ENCODE measurements at regions not wholly inside any gene's neighbourhood (a gene's known extent, or its start where the extent isn't known, plus 50 kb on each side); places are given as distances from the start of the nearest gene placed in this dataset.

GRCh38 chr16:54340531-54340930 lies 53.9 kb upstream of the IRX3 start:
- peaks cover 17% of the 10 kb centered on the region for H3K27me3 ChIP-seq (ENCODE audit: low read depth)
- no peaks in the 10 kb centered on the region for H3K36me3 ChIP-seq
- TF ChIP-seq CTCF (IDR thresholded peaks at IDR 0.05; ENCODE audit: borderline replicate concordance): no peak
- H3K4me1 ChIP-seq: no peaks in the 10 kb centered on the region
- intact Hi-C loops (cut with micrococcal nuclease): no loop called here
- H3K4me3 ChIP-seq: no peak overlapping the region
- no peak overlapping the region for H3K27ac ChIP-seq (replicated peaks)
- DNase-seq: no peak
- H3K9me3 ChIP-seq (replicated peaks): no peaks in the 10 kb centered on the region

GRCh38 chr16:54336631-54337204 lies 50.1 kb upstream of the IRX3 start:
- H3K4me1 ChIP-seq: no peaks in the 10 kb centered on the region
- H3K27ac ChIP-seq (replicated peaks): no peak overlapping the region
- intact Hi-C loops (cut with micrococcal nuclease): no loop called here
- TF ChIP-seq CTCF (IDR thresholded peaks at IDR 0.05; ENCODE audit: borderline replicate concordance): no peak
- DNase-seq: no peak
- H3K9me3 ChIP-seq (replicated peaks): no peaks in the 10 kb centered on the region
- no peaks in the 10 kb centered on the region for H3K36me3 ChIP-seq
- no peak overlapping the region for H3K4me3 ChIP-seq
- peaks cover 17% of the 10 kb centered on the region for H3K27me3 ChIP-seq (ENCODE audit: low read depth)
